MM.1S (cell line): ENCODE measurements at regions not wholly inside any gene's neighbourhood (a gene's known extent, or its start where the extent isn't known, plus 50 kb on each side); places are given as distances from the start of the nearest gene placed in this dataset.

Source experiments
- DNase-seq: peaks from one replicate; pipeline ENCODE4 v3.0.0-alpha.2; 2015
- H2AFZ ChIP-seq: fragments of 300-600 bp; sonication (generic); 2 replicates; pipeline ENCODE4 v1.6.0; 2016; ENCODE audit warnings: antibody characterized with exemption, low read length
- H3F3A ChIP-seq: fragments of 300-600 bp; sonication (generic); 2 replicates; pipeline ENCODE4 v1.6.1; 2016; ENCODE audit warnings: mild to moderate bottlenecking, antibody characterized with exemption, low read length, moderate library complexity, mixed read lengths; ENCODE audit not compliant: insufficient read depth
- H3K27ac ChIP-seq: fragments of 300-600 bp; sonication (generic); 2 replicates; pipeline ENCODE4 v1.5.1; 2016; ENCODE audit warnings: mild to moderate bottlenecking, low read length
- H3K27me3 ChIP-seq: fragments of 300-600 bp; sonication (generic); replicated peaks from 2 replicates; pipeline ENCODE4 v1.6.0; 2016; ENCODE audit warnings: low read length; ENCODE audit not compliant: insufficient read depth
- H3K36me3 ChIP-seq: fragments of 300-600 bp; sonication (generic); replicated peaks from 2 replicates; pipeline ENCODE4 v1.6.1; 2016; ENCODE audit warnings: mild to moderate bottlenecking, low read length, mixed read lengths; ENCODE audit not compliant: insufficient read depth
- H3K4me1 ChIP-seq: fragments of 300-600 bp; sonication (generic); 2 replicates; pipeline ENCODE4 v1.6.1; 2016; ENCODE audit warnings: low read length, mixed read lengths
- H3K4me2 ChIP-seq: fragments of 300-600 bp; sonication (generic); 2 replicates; pipeline ENCODE4 v1.6.0; 2016; ENCODE audit warnings: low read depth, low read length
- H3K4me3 ChIP-seq: fragments of 300-600 bp; sonication (generic); 2 replicates; pipeline ENCODE4 v1.5.1; 2016; ENCODE audit warnings: low read length, mixed read lengths
- H3K79me2 ChIP-seq: fragments of 300-600 bp; sonication (generic); 2 replicates; pipeline ENCODE4 v1.6.1; 2016; ENCODE audit warnings: mixed run types, low read length, mixed read lengths
- H3K9ac ChIP-seq: fragments of 300-600 bp; sonication (generic); 2 replicates; pipeline ENCODE4 v1.6.1; 2016; ENCODE audit warnings: low read length, mixed read lengths
- H3K9me2 ChIP-seq: fragments of 300-600 bp; sonication (generic); replicated peaks from 2 replicates; pipeline ENCODE4 v1.6.1; 2016; ENCODE audit warnings: mild to moderate bottlenecking, low read length, mixed read lengths; ENCODE audit not compliant: insufficient read depth
- H3K9me3 ChIP-seq: fragments of 300-600 bp; sonication (generic); replicated peaks from 2 replicates; pipeline ENCODE4 v1.6.1; 2016; ENCODE audit warnings: mild to moderate bottlenecking, low read length, mixed read lengths; ENCODE audit not compliant: insufficient read depth
- H4K20me1 ChIP-seq: fragments of 300-600 bp; sonication (generic); 2 replicates; pipeline ENCODE4 v1.6.1; 2016; ENCODE audit warnings: mild to moderate bottlenecking, low read length, moderate library complexity, mixed read lengths; ENCODE audit not compliant: insufficient read depth
- EZH2 ChIP-seq: fragments of 300-600 bp; sonication (generic); optimal IDR thresholded peaks from 2 replicates; pipeline ENCODE3; 2017; ENCODE audit warnings: low read depth, mild to moderate bottlenecking, antibody characterized with exemption, low read length, mixed read lengths
- EZH2phosphoT487 ChIP-seq: fragments of 300-600 bp; sonication (generic); IDR thresholded peaks from 2 replicates; pipeline ENCODE4 v1.6.1; 2018; ENCODE audit warnings: antibody characterized with exemption, low read length
- TF ChIP-seq, protein P1 (sequence below): fragments of 300-600 bp; sonication (generic); IDR thresholded peaks from 2 replicates; pipeline ENCODE4 v1.5.1; 2016; ENCODE audit warnings: antibody characterized with exemption, low read length, mixed read lengths

- Histone ChIP-seq H3K9me2 (no peaks in the 10 kb centered on the region), H3K4me3 (no peak overlapping the region), H3K36me3 (no peaks in the 10 kb centered on the region), H3F3A (no peaks in the 10 kb centered on the region), H2AFZ (no peak overlapping the region), H3K4me2 (no peak overlapping the region), H3K79me2 (no peaks in the 10 kb centered on the region), H3K9me3 (no peaks in the 10 kb centered on the region), H3K4me1 (no peaks in the 10 kb centered on the region), H3K27ac (no peak overlapping the region), H4K20me1 (no peaks in the 10 kb centered on the region), H3K9ac (no peak overlapping the region), H3K27me3 (no peaks in the 10 kb centered on the region)
- TF ChIP-seq, protein P1, sequence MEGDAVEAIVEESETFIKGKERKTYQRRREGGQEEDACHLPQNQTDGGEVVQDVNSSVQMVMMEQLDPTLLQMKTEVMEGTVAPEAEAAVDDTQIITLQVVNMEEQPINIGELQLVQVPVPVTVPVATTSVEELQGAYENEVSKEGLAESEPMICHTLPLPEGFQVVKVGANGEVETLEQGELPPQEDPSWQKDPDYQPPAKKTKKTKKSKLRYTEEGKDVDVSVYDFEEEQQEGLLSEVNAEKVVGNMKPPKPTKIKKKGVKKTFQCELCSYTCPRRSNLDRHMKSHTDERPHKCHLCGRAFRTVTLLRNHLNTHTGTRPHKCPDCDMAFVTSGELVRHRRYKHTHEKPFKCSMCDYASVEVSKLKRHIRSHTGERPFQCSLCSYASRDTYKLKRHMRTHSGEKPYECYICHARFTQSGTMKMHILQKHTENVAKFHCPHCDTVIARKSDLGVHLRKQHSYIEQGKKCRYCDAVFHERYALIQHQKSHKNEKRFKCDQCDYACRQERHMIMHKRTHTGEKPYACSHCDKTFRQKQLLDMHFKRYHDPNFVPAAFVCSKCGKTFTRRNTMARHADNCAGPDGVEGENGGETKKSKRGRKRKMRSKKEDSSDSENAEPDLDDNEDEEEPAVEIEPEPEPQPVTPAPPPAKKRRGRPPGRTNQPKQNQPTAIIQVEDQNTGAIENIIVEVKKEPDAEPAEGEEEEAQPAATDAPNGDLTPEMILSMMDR, result no peak
- TF ChIP-seq EZH2 (no peak), EZH2phosphoT487 (no peak)
- DNase-seq, result no peak
Measured at GRCh38 chr14:43949400-43949799, 557.7 kb downstream of the FSCB start.

DNA sequence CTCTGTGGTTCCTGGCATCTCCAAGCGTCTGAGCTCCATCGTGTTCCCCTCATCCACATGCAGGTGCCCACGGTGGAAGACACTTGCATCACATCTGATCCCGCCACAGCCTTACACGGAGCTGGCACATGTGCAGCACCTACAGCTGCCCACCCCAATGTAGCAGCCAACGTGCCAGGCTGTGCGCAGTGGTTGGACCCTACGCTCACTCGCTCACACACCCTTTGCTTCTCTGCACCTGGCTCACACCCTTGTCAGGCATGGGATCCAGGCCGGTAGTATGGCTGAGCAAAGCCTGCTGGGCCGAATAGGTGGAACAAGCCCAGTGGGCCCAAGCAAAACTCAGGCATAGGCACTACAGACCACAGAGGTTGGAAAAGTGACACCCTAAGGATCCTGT is 567.2 kb downstream of the FSCB start:
- no peaks in the 10 kb centered on the region for H3K27me3 ChIP-seq
- TF ChIP-seq, protein P1, result no peak
- no peak for TF ChIP-seq EZH2
- no peak for TF ChIP-seq EZH2phosphoT487
- no peak overlapping the region for H3K4me3 ChIP-seq
- DNase-seq, result no peak
- H3K4me2 ChIP-seq, result no peak overlapping the region
- H3K27ac ChIP-seq, result no peak overlapping the region
- no peaks in the 10 kb centered on the region for H3K9me2 ChIP-seq
- no peaks in the 10 kb centered on the region for H3K9me3 ChIP-seq
- no peaks in the 10 kb centered on the region for H3K79me2 ChIP-seq
- no peaks in the 10 kb centered on the region for H3K36me3 ChIP-seq
- no peaks in the 10 kb centered on the region for H4K20me1 ChIP-seq
- no peaks in the 10 kb centered on the region for H3F3A ChIP-seq
- no peak overlapping the region for H3K9ac ChIP-seq
- no peak overlapping the region for H2AFZ ChIP-seq
- H3K4me1 ChIP-seq, result no peaks in the 10 kb centered on the region

DNA sequence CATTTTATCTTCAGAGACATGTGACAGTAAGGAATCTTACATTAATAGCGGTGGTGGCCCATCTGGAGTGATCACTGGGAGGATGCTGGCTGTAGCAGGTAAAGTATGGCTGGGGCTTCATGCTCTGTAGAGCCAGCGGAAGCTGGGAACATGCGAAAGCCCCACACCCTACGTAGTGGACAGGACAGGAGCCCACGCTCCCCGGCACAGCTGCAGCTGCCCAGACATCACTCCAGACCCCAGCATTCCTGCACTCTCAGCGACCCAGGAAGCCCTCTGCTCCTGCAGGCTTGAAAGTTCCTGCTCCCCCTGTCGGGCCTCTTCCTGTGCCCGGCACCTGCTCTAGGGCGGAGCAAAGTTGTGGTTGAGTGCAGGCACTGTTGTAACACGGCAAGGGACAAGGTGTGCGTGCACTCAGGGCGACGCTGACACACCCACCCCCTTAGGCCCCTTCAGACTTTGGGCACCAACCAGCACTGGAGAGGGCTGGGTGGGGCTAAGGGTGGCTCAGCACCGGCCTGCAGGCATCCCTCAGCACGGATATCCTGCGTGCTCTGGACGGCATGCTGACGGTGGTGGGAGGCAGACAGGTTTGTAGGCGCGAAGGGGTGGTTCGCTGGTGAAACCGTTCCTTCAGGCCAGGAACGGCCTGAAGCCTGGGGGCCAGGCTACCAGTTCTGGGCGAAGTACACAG is 568.3 kb downstream of the FSCB start:
- Histone ChIP-seq H3K9me2 (no peaks in the 10 kb centered on the region), H3K4me3 (no peak overlapping the region), H2AFZ (no peak overlapping the region), H3K79me2 (no peaks in the 10 kb centered on the region), H3K9me3 (no peaks in the 10 kb centered on the region), H3K4me1 (no peaks in the 10 kb centered on the region), H3K27me3 (no peaks in the 10 kb centered on the region), H4K20me1 (no peaks in the 10 kb centered on the region), H3K36me3 (no peaks in the 10 kb centered on the region), H3F3A (no peaks in the 10 kb centered on the region), H3K4me2 (no peak overlapping the region), H3K27ac (no peak overlapping the region), H3K9ac (no peak overlapping the region)
- no peak for DNase-seq
- TF ChIP-seq EZH2, result no peak
- TF ChIP-seq, protein P1, result no peak
